SU-DHL-6 (cell line): ENCODE measurements at regions not wholly inside any gene's neighbourhood (a gene's known extent, or its start where the extent isn't known, plus 50 kb on each side); places are given as distances from the start of the nearest gene placed in this dataset.

Experiments
- H2AFZ ChIP-seq: fragments of 200-600 bp; sonication (generic); 2 replicates; pipeline ENCODE4 v1.6.1; 2014; ENCODE audit warnings: low read depth, mild to moderate bottlenecking, moderate library complexity, mixed read lengths, antibody characterized with exemption, low read length; ENCODE audit not compliant: severe bottlenecking
- H3F3A ChIP-seq: fragments of 200-600 bp; shearing (Covaris generic); 2 replicates; pipeline ENCODE4 v1.6.0; 2016; ENCODE audit warnings: antibody characterized with exemption, mild to moderate bottlenecking; ENCODE audit not compliant: insufficient read depth
- H3K27ac ChIP-seq: fragments of 200-600 bp; sonication (generic); 2 replicates; pipeline ENCODE4 v1.5.1; 2016; ENCODE audit warnings: low read depth, mild to moderate bottlenecking, low read length, moderate library complexity, mixed read lengths
- H3K27me3 ChIP-seq: fragments of 200-600 bp; sonication (generic), shearing (Covaris generic); 2 replicates; pipeline ENCODE4 v1.6.0; 2014; ENCODE audit warnings: mild to moderate bottlenecking, low read length
- H3K36me3 ChIP-seq: fragments of 200-600 bp; sonication (generic); 2 replicates; pipeline ENCODE4 v1.6.1; 2014; ENCODE audit warnings: mild to moderate bottlenecking, low read length, mixed read lengths
- H3K4me2 ChIP-seq: fragments of 300-600, 200-600 bp; shearing (Covaris generic), sonication (generic); 2 replicates; pipeline ENCODE4 v1.6.0; 2014; ENCODE audit warnings: low read length, low read depth, mild to moderate bottlenecking; ENCODE audit not compliant: poor library complexity, severe bottlenecking
- H3K4me3 ChIP-seq: fragments of 200-600 bp; sonication (generic); 2 replicates; pipeline ENCODE4 v1.5.1; 2014; ENCODE audit warnings: antibody characterized with exemption, low read length, mild to moderate bottlenecking, mixed read lengths; ENCODE audit not compliant: insufficient read depth, poor library complexity, severe bottlenecking
- H3K79me2 ChIP-seq: fragments of 200-600 bp; sonication (generic); 2 replicates; pipeline ENCODE4 v1.6.1; 2014; ENCODE audit warnings: mild to moderate bottlenecking, low read length, moderate library complexity; ENCODE audit not compliant: insufficient read depth
- H3K9ac ChIP-seq: fragments of 200-600 bp; sonication (generic); 2 replicates; pipeline ENCODE4 v1.7.0; 2014; ENCODE audit warnings: mild to moderate bottlenecking, low read length
- H3K9me2 ChIP-seq: fragments of 200-600 bp; sonication (generic); replicated peaks from 2 replicates; pipeline ENCODE4 v1.6.1; 2014; ENCODE audit warnings: low read length; ENCODE audit not compliant: insufficient read depth
- H3K9me3 ChIP-seq: fragments of 200-600 bp; sonication (generic); 2 replicates; pipeline ENCODE4 v1.6.1; 2014; ENCODE audit warnings: low read length, mixed read lengths; ENCODE audit not compliant: insufficient read depth
- H4K20me1 ChIP-seq: fragments of 200-600 bp; sonication (generic); 2 replicates; pipeline ENCODE4 v1.6.1; 2014; ENCODE audit warnings: low read depth, mild to moderate bottlenecking, antibody characterized with exemption, low read length, moderate library complexity, mixed read lengths
- EZH2phosphoT487 ChIP-seq: fragments of 200-600 bp; sonication (generic), shearing (Covaris generic); conservative IDR thresholded peaks from 2 replicates; pipeline ENCODE4 v1.6.1; 2018; ENCODE audit warnings: mild to moderate bottlenecking, antibody characterized with exemption, low read length, moderate library complexity, mixed read lengths
- TF ChIP-seq, protein P1 (sequence below): fragments of 200-600 bp; sonication (generic); IDR thresholded peaks from one replicate; pipeline ENCODE4 v1.5.1; 2017; ENCODE audit warnings: antibody characterized with exemption, mild to moderate bottlenecking, low read length, moderate library complexity; ENCODE audit not compliant: insufficient read depth, poor library complexity, severe bottlenecking

GRCh38 chr4:116726523-116726922 is 358.9 kb downstream of the TRAM1L1 start:
- Histone ChIP-seq H3K79me2 (no peaks in the 10 kb centered on the region), H3K27ac (no peak overlapping the region), H3K9me2 (no peaks in the 10 kb centered on the region), H2AFZ (no peak overlapping the region), H3K36me3 (no peaks in the 10 kb centered on the region), H3K4me2 (no peak overlapping the region), H3K4me3 (no peak overlapping the region), H3F3A (no peaks in the 10 kb centered on the region), H3K9ac (no peak overlapping the region), H3K27me3 (no peaks in the 10 kb centered on the region), H3K9me3 (no peaks in the 10 kb centered on the region), H4K20me1 (no peaks in the 10 kb centered on the region)
- TF ChIP-seq EZH2phosphoT487, result no peak
- TF ChIP-seq, protein P1, sequence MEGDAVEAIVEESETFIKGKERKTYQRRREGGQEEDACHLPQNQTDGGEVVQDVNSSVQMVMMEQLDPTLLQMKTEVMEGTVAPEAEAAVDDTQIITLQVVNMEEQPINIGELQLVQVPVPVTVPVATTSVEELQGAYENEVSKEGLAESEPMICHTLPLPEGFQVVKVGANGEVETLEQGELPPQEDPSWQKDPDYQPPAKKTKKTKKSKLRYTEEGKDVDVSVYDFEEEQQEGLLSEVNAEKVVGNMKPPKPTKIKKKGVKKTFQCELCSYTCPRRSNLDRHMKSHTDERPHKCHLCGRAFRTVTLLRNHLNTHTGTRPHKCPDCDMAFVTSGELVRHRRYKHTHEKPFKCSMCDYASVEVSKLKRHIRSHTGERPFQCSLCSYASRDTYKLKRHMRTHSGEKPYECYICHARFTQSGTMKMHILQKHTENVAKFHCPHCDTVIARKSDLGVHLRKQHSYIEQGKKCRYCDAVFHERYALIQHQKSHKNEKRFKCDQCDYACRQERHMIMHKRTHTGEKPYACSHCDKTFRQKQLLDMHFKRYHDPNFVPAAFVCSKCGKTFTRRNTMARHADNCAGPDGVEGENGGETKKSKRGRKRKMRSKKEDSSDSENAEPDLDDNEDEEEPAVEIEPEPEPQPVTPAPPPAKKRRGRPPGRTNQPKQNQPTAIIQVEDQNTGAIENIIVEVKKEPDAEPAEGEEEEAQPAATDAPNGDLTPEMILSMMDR, result no peak

- TF ChIP-seq EZH2phosphoT487, result no peak
- TF ChIP-seq, protein P1, result no peak
- Histone ChIP-seq H3K9me3 (no peaks in the 10 kb centered on the region), H3K9me2 (no peaks in the 10 kb centered on the region), H3K27ac (no peak overlapping the region), H3K27me3 (no peaks in the 10 kb centered on the region), H3K79me2 (no peaks in the 10 kb centered on the region), H3F3A (no peaks in the 10 kb centered on the region), H2AFZ (no peak overlapping the region), H3K9ac (no peak overlapping the region), H3K36me3 (no peaks in the 10 kb centered on the region), H4K20me1 (no peaks in the 10 kb centered on the region), H3K4me2 (no peak overlapping the region), H3K4me3 (no peak overlapping the region)
Measured at GRCh38 chr4:116724249-116724648, 361.1 kb downstream of the TRAM1L1 start.

GRCh38 chr4:116705466-116705865 is 379.9 kb downstream of the TRAM1L1 start:
- H3F3A ChIP-seq, result no peaks in the 10 kb centered on the region
- no peaks in the 10 kb centered on the region for H3K36me3 ChIP-seq
- H3K27ac ChIP-seq, result no peak overlapping the region
- H3K9ac ChIP-seq, result no peak overlapping the region
- H3K4me2 ChIP-seq, result no peak overlapping the region
- H3K9me3 ChIP-seq, result no peaks in the 10 kb centered on the region
- no peaks in the 10 kb centered on the region for H4K20me1 ChIP-seq
- no peak overlapping the region for H2AFZ ChIP-seq
- TF ChIP-seq, protein P1, result no peak
- no peak for TF ChIP-seq EZH2phosphoT487
- H3K27me3 ChIP-seq, result no peaks in the 10 kb centered on the region
- no peaks in the 10 kb centered on the region for H3K9me2 ChIP-seq
- no peak overlapping the region for H3K4me3 ChIP-seq
- no peaks in the 10 kb centered on the region for H3K79me2 ChIP-seq

DNA sequence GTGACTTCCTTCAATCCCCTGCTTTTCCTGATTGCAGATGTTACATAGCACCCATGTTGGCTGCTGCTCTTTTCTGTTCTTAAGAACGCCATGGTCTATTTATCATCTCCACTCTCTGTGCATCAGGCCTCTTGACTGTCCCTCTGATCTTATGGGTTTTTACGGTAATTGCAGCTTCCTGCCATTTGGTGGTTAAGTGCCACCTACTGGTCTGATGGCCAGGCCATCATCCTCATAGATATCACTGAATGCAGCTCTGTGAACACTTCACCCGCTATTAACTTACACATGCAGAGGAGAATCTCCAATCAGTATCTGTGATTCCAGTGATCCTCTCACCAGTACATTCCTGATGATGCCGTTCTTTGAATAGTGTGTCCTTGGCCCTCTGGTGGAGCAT is 382.4 kb downstream of the TRAM1L1 start:
- H3F3A ChIP-seq, result no peaks in the 10 kb centered on the region
- no peaks in the 10 kb centered on the region for H3K9me3 ChIP-seq
- TF ChIP-seq EZH2phosphoT487, result no peak
- TF ChIP-seq, protein P1, result no peak
- no peaks in the 10 kb centered on the region for H3K79me2 ChIP-seq
- H3K9ac ChIP-seq, result no peak overlapping the region
- H3K4me2 ChIP-seq, result no peak overlapping the region
- H3K27ac ChIP-seq, result no peak overlapping the region
- H3K27me3 ChIP-seq, result no peaks in the 10 kb centered on the region
- no peak overlapping the region for H3K4me3 ChIP-seq
- no peaks in the 10 kb centered on the region for H3K9me2 ChIP-seq
- H2AFZ ChIP-seq, result no peak overlapping the region
- no peaks in the 10 kb centered on the region for H4K20me1 ChIP-seq
- H3K36me3 ChIP-seq, result no peaks in the 10 kb centered on the region
